GM12875 (cell line): ENCODE measurements at regions not wholly inside any gene's neighbourhood (a gene's known extent, or its start where the extent isn't known, plus 50 kb on each side); places are given as distances from the start of the nearest gene placed in this dataset.

Source experiments
- H3K4me3 ChIP-seq: one replicate; pipeline ENCODE4 v1.5.1; 2011; ENCODE audit warnings: low read depth, low read length, control low read depth
- TF ChIP-seq, protein P1 (sequence below): IDR thresholded peaks from 2 replicates; pipeline ENCODE4 v1.5.1; 2011; ENCODE audit warnings: low read depth, mild to moderate bottlenecking, control low read depth, inconsistent platforms, low read length, moderate library complexity, borderline replicate concordance; ENCODE audit not compliant: insufficient read depth

- TF ChIP-seq, protein P1, sequence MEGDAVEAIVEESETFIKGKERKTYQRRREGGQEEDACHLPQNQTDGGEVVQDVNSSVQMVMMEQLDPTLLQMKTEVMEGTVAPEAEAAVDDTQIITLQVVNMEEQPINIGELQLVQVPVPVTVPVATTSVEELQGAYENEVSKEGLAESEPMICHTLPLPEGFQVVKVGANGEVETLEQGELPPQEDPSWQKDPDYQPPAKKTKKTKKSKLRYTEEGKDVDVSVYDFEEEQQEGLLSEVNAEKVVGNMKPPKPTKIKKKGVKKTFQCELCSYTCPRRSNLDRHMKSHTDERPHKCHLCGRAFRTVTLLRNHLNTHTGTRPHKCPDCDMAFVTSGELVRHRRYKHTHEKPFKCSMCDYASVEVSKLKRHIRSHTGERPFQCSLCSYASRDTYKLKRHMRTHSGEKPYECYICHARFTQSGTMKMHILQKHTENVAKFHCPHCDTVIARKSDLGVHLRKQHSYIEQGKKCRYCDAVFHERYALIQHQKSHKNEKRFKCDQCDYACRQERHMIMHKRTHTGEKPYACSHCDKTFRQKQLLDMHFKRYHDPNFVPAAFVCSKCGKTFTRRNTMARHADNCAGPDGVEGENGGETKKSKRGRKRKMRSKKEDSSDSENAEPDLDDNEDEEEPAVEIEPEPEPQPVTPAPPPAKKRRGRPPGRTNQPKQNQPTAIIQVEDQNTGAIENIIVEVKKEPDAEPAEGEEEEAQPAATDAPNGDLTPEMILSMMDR: no peak
- no peak overlapping the region for H3K4me3 ChIP-seq
Observed at GRCh38 chr10:29209830-29210229, 79.0 kb upstream of the LYZL1 start.

GRCh38 chr10:29210266-29210868, 78.5 kb upstream of the LYZL1 start:
- TF ChIP-seq, protein P1: no peak
- no peak overlapping the region for H3K4me3 ChIP-seq

- TF ChIP-seq, protein P1: no peak
- no peak overlapping the region for H3K4me3 ChIP-seq
Observed at GRCh38 chr10:29212597-29212996, 76.3 kb upstream of the LYZL1 start.

DNA sequence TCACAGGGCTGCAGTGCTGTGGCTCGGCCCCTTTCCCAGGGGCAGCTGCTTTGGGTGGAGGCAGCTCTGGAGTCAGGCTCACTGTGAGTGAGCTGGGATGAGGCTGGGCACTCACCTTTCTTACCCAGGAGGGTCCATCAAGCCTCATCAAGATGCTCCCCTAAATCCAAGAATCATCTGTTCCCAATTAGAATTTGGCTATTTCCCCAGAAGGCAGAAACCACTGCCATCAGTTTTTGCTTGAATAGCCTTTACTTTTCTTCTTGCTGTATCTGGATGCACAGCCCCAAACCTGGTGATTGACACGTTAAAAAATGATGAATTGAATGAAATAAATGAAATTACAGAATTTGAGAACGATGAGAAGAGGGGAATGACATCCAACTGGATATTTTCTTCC, 74.3 kb upstream of the LYZL1 start:
- TF ChIP-seq, protein P1: no peak
- H3K4me3 ChIP-seq: no peak overlapping the region

- no peak overlapping the region for H3K4me3 ChIP-seq
- TF ChIP-seq, protein P1: no peak
Observed at GRCh38 chr10:29217292-29217738, 71.6 kb upstream of the LYZL1 start.

DNA sequence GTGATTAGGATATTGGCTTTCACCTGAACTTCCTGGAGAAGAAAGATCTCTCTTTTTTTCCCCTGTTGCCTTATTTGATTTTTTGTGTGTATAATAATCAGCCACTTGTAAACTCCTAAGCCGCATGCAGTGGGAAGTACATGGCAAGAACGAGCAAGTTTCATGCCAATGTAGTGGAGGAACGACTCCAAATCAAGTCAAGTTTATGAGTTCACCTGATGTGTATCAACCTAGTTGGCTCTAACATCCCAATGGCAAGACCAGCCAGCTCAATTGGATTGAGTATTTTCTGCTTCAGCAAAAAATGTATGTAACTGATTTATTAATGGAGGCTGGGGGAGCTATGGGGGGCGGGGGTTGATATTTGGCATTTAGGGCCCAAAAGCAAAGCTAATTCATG, 65.5 kb upstream of the LYZL1 start:
- TF ChIP-seq, protein P1: no peak
- H3K4me3 ChIP-seq: no peak overlapping the region

- no peak overlapping the region for H3K4me3 ChIP-seq
- TF ChIP-seq, protein P1: no peak
Observed at GRCh38 chr10:29224631-29225030, 64.2 kb upstream of the LYZL1 start.
